Hypothalamus (tissue), 51 donors: ENCODE measurements at regions not wholly inside any gene's neighbourhood (a gene's known extent, or its start where the extent isn't known, plus 50 kb on each side); places are given as distances from the start of the nearest gene placed in this dataset.
"Not testable (repeated sequence)": the region's sequence is repeated elsewhere in the genome, so short reads cannot be mapped to it uniquely, and the experiment has no call there.

Experiments used
- DNase-seq, 51 donors: peaks; one replicate each; lab custom pipeline; 2025; lab: John Stamatoyannopoulos, UW

GRCh38 chr13:64765636-64766035 is 2464.5 kb downstream of the PCDH9 start:
- no peak for DNase-seq

- no peak for DNase-seq
Observed at GRCh38 chr13:64758521-64759244, 2471.5 kb downstream of the PCDH9 start.

- no peak for DNase-seq
Observed at GRCh38 chr13:64756621-64757020, 2473.5 kb downstream of the PCDH9 start.

- no peak for DNase-seq
Observed at GRCh38 chr13:64755961-64756360, 2474.2 kb downstream of the PCDH9 start.

GRCh38 chr13:64753233-64754000 is 2476.7 kb downstream of the PCDH9 start:
- no peak for DNase-seq

GRCh38 chr13:64749301-64749700 is 2480.8 kb downstream of the PCDH9 start:
- no peak for DNase-seq

- no peak for DNase-seq
Observed at GRCh38 chr13:64746845-64747244, 2483.3 kb downstream of the PCDH9 start.

GRCh38 chr13:64740493-64740892 is 2489.6 kb downstream of the PCDH9 start:
- no peak for DNase-seq

- DNase-seq = no peak
Observed at GRCh38 chr13:64725492-64725891, 2504.6 kb downstream of the PCDH9 start.

GRCh38 chr13:64723724-64724123 is 2506.4 kb downstream of the PCDH9 start:
- no peak for DNase-seq

GRCh38 chr13:64718116-64718515 is 2512.0 kb downstream of the PCDH9 start:
- no peak for DNase-seq

- DNase-seq = no peak
Observed at GRCh38 chr13:64716936-64717335, 2513.2 kb downstream of the PCDH9 start.

- DNase-seq = no peak
Observed at GRCh38 chr13:64709079-64709478, 2521.1 kb downstream of the PCDH9 start.

GRCh38 chr13:64704121-64704649 is 2526.0 kb downstream of the PCDH9 start:
- no peak for DNase-seq

- no peak for DNase-seq
Observed at GRCh38 chr13:64697226-64697625, 2532.9 kb downstream of the PCDH9 start.

- no peak for DNase-seq
Observed at GRCh38 chr13:64688893-64689677, 2541.1 kb downstream of the PCDH9 start.

- not testable (repeated sequence) for DNase-seq
Observed at GRCh38 chr13:64686536-64686935, 2543.6 kb downstream of the PCDH9 start.

GRCh38 chr13:64684685-64685431 is 2545.3 kb downstream of the PCDH9 start:
- no peak for DNase-seq

GRCh38 chr13:64684108-64684507 is 2546.0 kb downstream of the PCDH9 start:
- no peak for DNase-seq

- DNase-seq = no peak
Observed at GRCh38 chr13:64680739-64681138, 2549.4 kb downstream of the PCDH9 start.
